Hematopoietic multipotent progenitor cell treated with erythropoietin and hydrocortisone succinate and interleukin-3 and kit ligand, for 17 days (in vitro differentiated cells): ENCODE measurements at regions not wholly inside any gene's neighbourhood (a gene's known extent, or its start where the extent isn't known, plus 50 kb on each side); places are given as distances from the start of the nearest gene placed in this dataset.

ENCODE experiments used
- DNase-seq: peaks from one replicate; pipeline ENCODE4 v3.0.0-alpha.2; 2015; ENCODE audit warnings: low spot score

DNA sequence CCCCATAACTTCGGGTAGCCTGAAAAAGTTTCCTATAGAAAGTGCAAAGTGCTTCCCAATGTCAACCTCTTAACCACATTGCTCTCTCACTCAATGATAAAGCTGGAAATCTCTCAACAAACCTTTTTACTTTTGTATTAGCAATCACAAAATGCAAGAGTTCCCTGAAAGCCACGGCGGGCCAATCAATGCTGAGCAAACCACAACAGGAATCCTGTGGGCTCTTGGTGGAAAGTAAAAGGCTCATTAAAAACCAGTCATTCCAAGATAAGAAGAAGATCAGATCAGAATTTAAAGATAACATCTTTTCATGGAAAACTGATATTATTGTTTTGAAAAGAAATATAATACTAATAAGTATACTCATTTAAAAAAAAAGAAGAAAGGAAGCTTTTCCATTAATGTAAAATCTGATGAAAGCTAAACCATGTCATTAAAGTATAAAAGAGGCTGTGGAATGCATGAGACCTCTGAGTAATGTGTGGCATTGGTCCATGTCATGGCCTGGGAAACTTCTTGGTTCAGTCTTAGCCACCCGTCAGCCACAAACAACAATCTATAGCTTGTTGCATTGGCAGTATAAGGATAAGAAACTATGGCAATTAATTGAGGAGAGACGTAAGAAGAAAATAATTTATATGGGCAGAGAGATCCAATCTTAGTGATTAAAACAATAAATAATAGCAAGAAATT, 1066.1 kb upstream of the SORCS1 start:
- DNase-seq, result no peak

- no peak for DNase-seq
These were observed 1044.2 kb upstream of the SORCS1 start for GRCh38 chr10:108208732-108209131.

DNA sequence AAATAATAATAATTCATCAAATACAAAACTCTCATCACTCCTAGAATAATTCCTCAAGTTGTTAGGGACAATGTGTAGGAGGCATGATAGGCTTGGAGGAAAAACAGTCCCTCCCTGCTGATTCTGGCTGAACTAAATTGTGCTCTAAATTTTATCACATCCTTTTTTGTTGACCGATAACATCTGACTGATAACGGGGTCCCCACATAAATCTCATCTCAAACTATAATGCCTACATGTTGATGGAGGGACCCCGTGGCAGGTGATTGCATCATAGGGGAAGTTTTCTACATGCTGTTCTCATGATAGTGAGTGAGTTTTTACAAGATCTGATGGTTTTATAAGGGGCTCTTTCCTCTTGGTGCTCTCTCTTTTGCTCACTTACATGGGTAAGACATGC, 1043.5 kb upstream of the SORCS1 start:
- DNase-seq, result no peak

DNA sequence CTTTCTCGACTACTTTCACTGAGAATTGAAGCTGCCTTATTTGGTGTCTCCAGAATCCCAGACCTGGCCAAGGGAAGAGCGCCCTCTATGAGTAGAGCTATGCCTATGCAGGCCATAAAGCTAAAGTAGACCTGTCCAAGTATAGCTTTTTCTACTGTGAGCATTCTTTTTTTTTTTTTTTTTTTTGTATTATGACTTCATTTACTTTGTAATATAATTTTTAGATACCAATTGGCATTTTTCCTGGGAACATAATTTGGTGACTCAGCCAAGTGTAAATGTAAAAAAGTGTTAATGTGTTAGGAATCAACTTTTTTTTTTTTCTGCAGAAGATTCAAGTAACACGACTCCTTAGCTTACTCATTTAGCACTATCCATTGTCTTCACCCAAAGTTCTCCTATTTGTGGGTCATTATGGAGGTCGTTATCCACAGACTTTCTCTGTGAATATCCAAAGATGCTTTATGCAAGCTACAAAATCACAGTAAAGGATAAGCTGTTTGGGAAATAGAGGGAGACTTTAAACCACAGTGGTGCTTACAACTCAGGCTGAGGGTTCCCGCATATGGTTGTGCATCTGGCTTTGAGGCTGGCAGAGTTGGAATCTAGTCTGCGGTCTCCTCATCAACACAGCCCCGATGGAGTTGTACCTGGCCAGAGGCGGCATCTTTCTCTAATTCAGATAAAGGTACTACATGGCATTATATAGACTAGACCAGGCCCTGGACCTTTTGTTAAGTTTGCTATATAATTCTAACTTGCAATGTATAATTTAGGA, 1040.2 kb upstream of the SORCS1 start:
- DNase-seq, result no peak

- no peak for DNase-seq
These were observed 1039.5 kb upstream of the SORCS1 start for GRCh38 chr10:108203905-108204527.

GRCh38 chr10:108187408-108188012, 1023.0 kb upstream of the SORCS1 start:
- no peak for DNase-seq

GRCh38 chr10:108184114-108184513, 1019.6 kb upstream of the SORCS1 start:
- no peak for DNase-seq

GRCh38 chr10:108180878-108181277, 1016.4 kb upstream of the SORCS1 start:
- DNase-seq, result no peak

- DNase-seq, result no peak
These were observed 1005.3 kb upstream of the SORCS1 start for GRCh38 chr10:108169846-108170245.

DNA sequence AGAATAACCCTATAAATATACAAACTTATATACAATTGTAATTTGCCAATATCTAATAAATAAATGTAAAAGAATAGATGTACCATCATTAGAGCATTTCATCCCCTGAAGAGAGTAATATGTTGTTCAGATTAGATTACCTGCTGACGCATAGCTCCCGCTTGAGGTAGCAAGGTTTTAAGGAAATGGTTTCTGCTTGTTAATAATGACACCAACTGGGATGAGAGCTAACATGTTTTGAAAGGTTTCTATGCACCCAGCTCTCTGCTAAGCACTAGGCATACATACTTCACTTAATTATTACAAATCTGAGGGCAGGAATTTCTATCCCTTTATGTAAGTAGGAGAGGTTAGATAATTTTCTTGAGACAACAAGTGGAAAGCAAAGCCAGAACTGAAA, 1003.3 kb upstream of the SORCS1 start:
- no peak for DNase-seq

DNA sequence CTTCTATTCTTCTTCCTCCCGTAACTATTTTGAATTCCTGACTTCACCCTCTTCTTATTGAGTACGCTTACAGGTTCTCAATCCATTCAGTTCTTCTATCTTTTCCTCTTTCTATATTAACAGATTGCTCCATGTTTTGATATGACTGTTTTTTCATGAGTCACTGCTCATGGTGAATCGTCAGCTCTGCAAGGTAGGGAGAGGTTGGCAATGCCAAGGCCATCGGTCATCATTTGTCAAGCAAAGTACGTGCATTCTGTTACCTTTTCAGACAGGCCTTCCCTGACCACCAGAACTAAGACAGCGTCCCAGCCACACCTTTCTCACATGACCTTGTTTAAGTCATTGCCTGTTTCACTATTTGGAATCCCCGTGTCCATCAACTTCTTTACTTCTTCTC, 1001.9 kb upstream of the SORCS1 start:
- no peak for DNase-seq

GRCh38 chr10:108147346-108147745, 982.8 kb upstream of the SORCS1 start:
- no peak for DNase-seq

GRCh38 chr10:108141064-108141463, 976.6 kb upstream of the SORCS1 start:
- DNase-seq, result no peak

DNA sequence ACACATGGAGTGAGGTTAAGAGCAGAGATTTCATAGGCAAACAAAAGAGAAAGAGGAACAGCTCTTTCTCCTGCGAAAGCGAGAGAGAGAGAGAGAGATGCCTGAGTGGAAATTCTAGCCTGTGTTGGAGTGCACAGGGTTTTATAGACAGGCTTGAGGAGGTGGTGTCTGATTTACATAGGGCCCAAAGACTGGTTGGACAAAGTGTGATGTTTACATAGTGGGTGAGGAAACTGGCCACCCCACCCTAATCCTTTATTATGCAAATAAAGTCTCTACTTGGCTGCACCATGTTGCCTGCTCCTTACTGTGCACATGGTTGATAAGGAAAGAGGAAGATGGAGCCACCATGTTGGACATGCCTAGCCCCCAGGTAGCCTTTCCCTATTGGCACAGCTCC, 967.8 kb upstream of the SORCS1 start:
- DNase-seq, result no peak

- DNase-seq, result no peak
These were observed 966.1 kb upstream of the SORCS1 start for GRCh38 chr10:108130575-108130974.

DNA sequence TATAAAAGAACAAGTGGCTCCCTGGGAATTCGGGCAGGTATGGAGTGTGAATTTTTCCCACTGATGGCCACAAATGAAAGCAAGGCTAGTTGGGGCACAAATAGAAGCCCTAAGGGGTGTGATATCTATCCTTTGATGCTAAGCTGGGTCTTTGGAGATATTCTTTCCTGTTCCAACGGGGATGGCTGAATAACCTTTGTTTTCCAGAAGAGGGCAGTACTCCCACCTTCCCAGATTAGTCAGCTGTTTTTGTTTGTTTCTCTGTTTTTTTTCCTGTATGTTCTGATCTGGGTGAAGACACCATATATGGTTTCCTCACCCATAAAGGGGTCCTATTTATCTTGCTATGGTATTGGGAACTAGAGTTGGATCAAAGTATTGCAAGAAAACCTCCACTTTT, 947.7 kb upstream of the SORCS1 start:
- no peak for DNase-seq

- no peak for DNase-seq
These were observed 940.1 kb upstream of the SORCS1 start for GRCh38 chr10:108104551-108105156.

- no peak for DNase-seq
These were observed 932.8 kb upstream of the SORCS1 start for GRCh38 chr10:108097258-108097657.

- DNase-seq, result no peak
These were observed 931.7 kb upstream of the SORCS1 start for GRCh38 chr10:108095932-108096925.

GRCh38 chr10:108090476-108091215, 926.1 kb upstream of the SORCS1 start:
- DNase-seq, result no peak
